OCI-LY1 (cell line): ENCODE measurements at regions not wholly inside any gene's neighbourhood (a gene's known extent, or its start where the extent isn't known, plus 50 kb on each side); places are given as distances from the start of the nearest gene placed in this dataset.

Experiments used
- H2AFZ ChIP-seq: fragments of 200-600 bp; sonication (generic), shearing (Covaris generic); 2 replicates; pipeline ENCODE4 v1.6.0; 2014; ENCODE audit warnings: antibody characterized with exemption, mild to moderate bottlenecking, low read length
- H3F3A ChIP-seq: fragments of 200-600 bp; sonication (generic), shearing (Covaris generic); 2 replicates; pipeline ENCODE4 v1.6.0; 2014; ENCODE audit warnings: mild to moderate bottlenecking, antibody characterized with exemption, low read length, moderate library complexity; ENCODE audit not compliant: insufficient read depth
- H3K27ac ChIP-seq: fragments of 200-600 bp; sonication (generic); 2 replicates; pipeline ENCODE4 v1.5.1; 2014; ENCODE audit warnings: low read length, mixed run types, mild to moderate bottlenecking, low read depth; ENCODE audit not compliant: poor library complexity, severe bottlenecking
- H3K27me3 ChIP-seq: fragments of 200-600 bp; sonication (generic); 2 replicates; pipeline ENCODE4 v1.6.0; 2014; ENCODE audit warnings: antibody characterized with exemption, mild to moderate bottlenecking, low read length, moderate library complexity; ENCODE audit not compliant: insufficient read depth
- H3K36me3 ChIP-seq: fragments of 200-600 bp; sonication (generic); 2 replicates; pipeline ENCODE4 v1.6.1; 2014; ENCODE audit warnings: mild to moderate bottlenecking, antibody characterized with exemption, low read length, moderate library complexity, mixed read lengths; ENCODE audit not compliant: insufficient read depth
- H3K4me1 ChIP-seq: fragments of 200-600 bp; sonication (generic); 2 replicates; pipeline ENCODE4 v1.5.1; 2014; ENCODE audit warnings: mild to moderate bottlenecking, low read length, moderate library complexity; ENCODE audit not compliant: insufficient read depth, severe bottlenecking
- H3K4me2 ChIP-seq: fragments of 200-600 bp; sonication (generic), shearing (Covaris generic); 2 replicates; pipeline ENCODE4 v1.6.1; 2014; ENCODE audit warnings: low read length
- H3K4me3 ChIP-seq: fragments of 200-600 bp; sonication (generic); 2 replicates; pipeline ENCODE4 v1.5.1; 2014; ENCODE audit warnings: low read length, low read depth, mild to moderate bottlenecking, mixed read lengths; ENCODE audit not compliant: poor library complexity, severe bottlenecking
- H3K79me2 ChIP-seq: fragments of 200-600 bp; shearing (Covaris generic); 2 replicates; pipeline ENCODE4 v1.6.1; 2016; ENCODE audit warnings: mixed run types, low read length, mixed read lengths; ENCODE audit not compliant: insufficient read depth
- H3K9ac ChIP-seq: fragments of 200-600 bp; sonication (generic), shearing (Covaris generic); 2 replicates; pipeline ENCODE4 v1.6.1; 2014; ENCODE audit warnings: mild to moderate bottlenecking, low read length, mixed read lengths
- H3K9me2 ChIP-seq: fragments of 200-600 bp; sonication (generic), shearing (Covaris generic); 2 replicates; pipeline ENCODE4 v1.6.1; 2014; ENCODE audit warnings: low read depth, mild to moderate bottlenecking, low read length, mixed read lengths
- H3K9me3 ChIP-seq: fragments of 200-600 bp; shearing (Covaris generic); 2 replicates; pipeline ENCODE4 v1.6.1; 2014; ENCODE audit warnings: low read length, mixed read lengths
- H4K20me1 ChIP-seq: fragments of 200-600 bp; sonication (generic), shearing (Covaris generic); 2 replicates; pipeline ENCODE4 v1.6.0; 2016; ENCODE audit warnings: mild to moderate bottlenecking, low read length; ENCODE audit not compliant: insufficient read depth
- CTCF ChIP-seq: fragments of 200-600 bp; sonication (generic), shearing (Covaris generic); IDR thresholded peaks from 2 replicates; pipeline ENCODE4 v1.5.1; 2017; ENCODE audit warnings: mild to moderate bottlenecking, antibody characterized with exemption, low read length, moderate library complexity, mixed read lengths
- EZH2 ChIP-seq: fragments of 200-600 bp; sonication (generic), shearing (Covaris generic); IDR thresholded peaks from 2 replicates; pipeline ENCODE4 v1.8.0; 2017; ENCODE audit warnings: borderline replicate concordance, mixed run types, mild to moderate bottlenecking, antibody characterized with exemption, low read length, moderate library complexity, mixed read lengths

DNA sequence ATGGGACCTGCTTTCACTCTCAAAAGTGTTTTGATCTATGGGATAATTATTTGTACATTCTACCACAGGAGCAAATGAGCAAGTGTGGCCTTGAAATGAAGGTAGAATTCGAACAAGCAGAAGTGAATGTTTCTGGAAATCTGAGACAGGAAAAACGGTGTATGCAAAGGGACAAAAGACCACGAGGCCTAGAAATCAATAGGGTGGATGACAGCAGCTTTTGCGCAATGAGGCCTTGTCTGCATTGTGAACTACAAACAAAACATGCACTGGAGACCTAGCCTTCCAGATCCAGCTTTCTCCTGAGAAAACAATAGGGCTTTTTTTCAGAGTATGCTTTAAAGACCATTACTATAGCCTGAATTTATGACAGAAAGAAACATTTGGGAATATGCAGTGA, 1137.0 kb downstream of the ROBO2 start:
- no peak for TF ChIP-seq EZH2
- no peak for TF ChIP-seq CTCF
- Histone ChIP-seq H3K79me2 (no peaks in the 10 kb centered on the region), H2AFZ (no peak overlapping the region), H3K9ac (no peak overlapping the region), H3K27ac (no peak overlapping the region), H3K9me3 (no peaks in the 10 kb centered on the region), H4K20me1 (no peaks in the 10 kb centered on the region), H3K4me3 (no peak overlapping the region), H3K4me2 (no peak overlapping the region), H3K4me1 (no peaks in the 10 kb centered on the region), H3K27me3 (no peaks in the 10 kb centered on the region), H3F3A (no peaks in the 10 kb centered on the region), H3K36me3 (no peaks in the 10 kb centered on the region), H3K9me2 (no peaks in the 10 kb centered on the region)

DNA sequence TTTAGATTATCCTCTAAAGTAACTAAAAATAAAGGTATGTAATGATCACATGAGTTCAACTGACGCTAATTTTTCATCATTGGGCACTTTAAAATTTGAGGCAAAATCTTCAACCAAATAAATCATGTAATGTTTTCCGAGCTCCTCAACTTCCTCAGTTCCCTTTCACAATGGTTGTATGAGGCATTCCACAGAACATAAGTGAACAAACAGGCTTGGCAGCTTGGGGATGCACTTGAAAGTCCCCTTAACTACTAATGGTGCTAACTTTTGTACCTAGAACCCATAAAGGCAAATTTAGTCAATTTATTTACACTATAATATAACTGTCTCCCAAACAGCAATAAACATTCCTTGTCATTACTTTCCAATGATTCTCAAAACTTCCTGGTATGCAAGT, 1137.9 kb downstream of the ROBO2 start:
- Histone ChIP-seq H3K4me2 (no peak overlapping the region), H3K4me1 (no peaks in the 10 kb centered on the region), H3K9ac (no peak overlapping the region), H4K20me1 (no peaks in the 10 kb centered on the region), H3K4me3 (no peak overlapping the region), H3K79me2 (no peaks in the 10 kb centered on the region), H3K27me3 (no peaks in the 10 kb centered on the region), H2AFZ (no peak overlapping the region), H3K9me2 (no peaks in the 10 kb centered on the region), H3K9me3 (no peaks in the 10 kb centered on the region), H3K36me3 (no peaks in the 10 kb centered on the region), H3F3A (no peaks in the 10 kb centered on the region), H3K27ac (no peak overlapping the region)
- TF ChIP-seq EZH2 = no peak
- TF ChIP-seq CTCF = no peak

DNA sequence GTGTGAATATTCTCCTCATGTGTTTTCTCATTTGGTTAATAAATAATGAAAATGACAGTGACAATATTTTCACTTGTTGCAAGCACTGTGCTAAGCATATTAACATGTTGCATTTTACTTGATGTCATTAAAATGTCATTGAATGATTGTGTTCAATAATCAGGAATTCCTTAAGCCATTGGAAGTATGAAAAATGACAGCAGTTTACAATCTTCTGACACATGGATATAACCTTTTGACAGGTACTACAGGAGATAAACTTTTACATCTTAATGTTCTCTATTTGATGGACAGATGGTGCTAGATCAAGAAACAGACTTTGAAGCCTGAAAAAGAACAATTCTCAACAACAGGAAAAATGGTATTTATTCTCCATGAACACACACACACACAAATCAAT, 1138.3 kb downstream of the ROBO2 start:
- Histone ChIP-seq H3K9me3 (no peaks in the 10 kb centered on the region), H3F3A (no peaks in the 10 kb centered on the region), H3K9me2 (no peaks in the 10 kb centered on the region), H3K27me3 (no peaks in the 10 kb centered on the region), H4K20me1 (no peaks in the 10 kb centered on the region), H3K27ac (no peak overlapping the region), H3K9ac (no peak overlapping the region), H3K4me2 (no peak overlapping the region), H3K36me3 (no peaks in the 10 kb centered on the region), H3K79me2 (no peaks in the 10 kb centered on the region), H3K4me1 (no peaks in the 10 kb centered on the region), H3K4me3 (no peak overlapping the region), H2AFZ (no peak overlapping the region)
- TF ChIP-seq CTCF (no peak), EZH2 (no peak)
